ENCODE measurements at regions not wholly inside any gene's neighbourhood (a gene's known extent, or its start where the extent isn't known, plus 50 kb on each side); places are given as distances from the start of the nearest gene placed in this dataset.

DNA sequence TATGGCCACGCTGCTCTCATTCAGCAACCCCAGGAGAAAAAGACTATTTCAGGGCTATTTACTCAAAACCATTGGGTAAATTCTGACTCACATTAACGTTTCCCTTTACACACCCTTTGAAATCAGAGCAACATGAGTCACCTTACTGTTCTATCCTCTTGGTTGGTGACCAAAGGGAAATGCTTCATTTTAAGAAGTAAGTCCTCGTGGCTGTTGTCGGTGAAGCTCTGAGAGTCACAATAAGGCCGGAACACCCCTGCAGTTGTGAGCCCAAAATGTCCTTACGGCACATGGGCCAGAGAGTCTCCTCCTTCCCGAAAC is 56.3 kb upstream of the SPRY1 start:
- TF ChIP-seq EZH2 (IDR thresholded peaks at IDR 0.05; ENCODE audit: low read length): no peak
- TF ChIP-seq, protein P1, sequence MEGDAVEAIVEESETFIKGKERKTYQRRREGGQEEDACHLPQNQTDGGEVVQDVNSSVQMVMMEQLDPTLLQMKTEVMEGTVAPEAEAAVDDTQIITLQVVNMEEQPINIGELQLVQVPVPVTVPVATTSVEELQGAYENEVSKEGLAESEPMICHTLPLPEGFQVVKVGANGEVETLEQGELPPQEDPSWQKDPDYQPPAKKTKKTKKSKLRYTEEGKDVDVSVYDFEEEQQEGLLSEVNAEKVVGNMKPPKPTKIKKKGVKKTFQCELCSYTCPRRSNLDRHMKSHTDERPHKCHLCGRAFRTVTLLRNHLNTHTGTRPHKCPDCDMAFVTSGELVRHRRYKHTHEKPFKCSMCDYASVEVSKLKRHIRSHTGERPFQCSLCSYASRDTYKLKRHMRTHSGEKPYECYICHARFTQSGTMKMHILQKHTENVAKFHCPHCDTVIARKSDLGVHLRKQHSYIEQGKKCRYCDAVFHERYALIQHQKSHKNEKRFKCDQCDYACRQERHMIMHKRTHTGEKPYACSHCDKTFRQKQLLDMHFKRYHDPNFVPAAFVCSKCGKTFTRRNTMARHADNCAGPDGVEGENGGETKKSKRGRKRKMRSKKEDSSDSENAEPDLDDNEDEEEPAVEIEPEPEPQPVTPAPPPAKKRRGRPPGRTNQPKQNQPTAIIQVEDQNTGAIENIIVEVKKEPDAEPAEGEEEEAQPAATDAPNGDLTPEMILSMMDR (optimal IDR thresholded peaks at IDR 0.05 in 1 of 3, IDR thresholded peaks at IDR 0.05 in 1 of 3, conservative IDR thresholded peaks at IDR 0.05 in 1 of 3; ENCODE audit: extremely low read depth in 1 of 3, insufficient read depth in 2 of 3, low read length in 3 of 3): no peak

Data from keratinocyte (primary cell).